OCI-LY1 (cell line): ENCODE measurements at regions not wholly inside any gene's neighbourhood (a gene's known extent, or its start where the extent isn't known, plus 50 kb on each side); places are given as distances from the start of the nearest gene placed in this dataset.
"Not testable (repeated sequence)": the region's sequence is repeated elsewhere in the genome, so short reads cannot be mapped to it uniquely, and the experiment has no call there.

Source experiments
- H2AFZ ChIP-seq: fragments of 200-600 bp; sonication (generic), shearing (Covaris generic); 2 replicates; pipeline ENCODE4 v1.6.0; 2014; ENCODE audit warnings: antibody characterized with exemption, mild to moderate bottlenecking, low read length
- H3F3A ChIP-seq: fragments of 200-600 bp; sonication (generic), shearing (Covaris generic); 2 replicates; pipeline ENCODE4 v1.6.0; 2014; ENCODE audit warnings: mild to moderate bottlenecking, antibody characterized with exemption, low read length, moderate library complexity; ENCODE audit not compliant: insufficient read depth
- H3K27ac ChIP-seq: fragments of 200-600 bp; sonication (generic); 2 replicates; pipeline ENCODE4 v1.5.1; 2014; ENCODE audit warnings: low read length, mixed run types, mild to moderate bottlenecking, low read depth; ENCODE audit not compliant: poor library complexity, severe bottlenecking
- H3K27me3 ChIP-seq: fragments of 200-600 bp; sonication (generic); 2 replicates; pipeline ENCODE4 v1.6.0; 2014; ENCODE audit warnings: antibody characterized with exemption, mild to moderate bottlenecking, low read length, moderate library complexity; ENCODE audit not compliant: insufficient read depth
- H3K36me3 ChIP-seq: fragments of 200-600 bp; sonication (generic); 2 replicates; pipeline ENCODE4 v1.6.1; 2014; ENCODE audit warnings: mild to moderate bottlenecking, antibody characterized with exemption, low read length, moderate library complexity, mixed read lengths; ENCODE audit not compliant: insufficient read depth
- H3K4me1 ChIP-seq: fragments of 200-600 bp; sonication (generic); 2 replicates; pipeline ENCODE4 v1.5.1; 2014; ENCODE audit warnings: mild to moderate bottlenecking, low read length, moderate library complexity; ENCODE audit not compliant: insufficient read depth, severe bottlenecking
- H3K4me2 ChIP-seq: fragments of 200-600 bp; sonication (generic), shearing (Covaris generic); 2 replicates; pipeline ENCODE4 v1.6.1; 2014; ENCODE audit warnings: low read length
- H3K4me3 ChIP-seq: fragments of 200-600 bp; sonication (generic); 2 replicates; pipeline ENCODE4 v1.5.1; 2014; ENCODE audit warnings: low read length, low read depth, mild to moderate bottlenecking, mixed read lengths; ENCODE audit not compliant: poor library complexity, severe bottlenecking
- H3K79me2 ChIP-seq: fragments of 200-600 bp; shearing (Covaris generic); 2 replicates; pipeline ENCODE4 v1.6.1; 2016; ENCODE audit warnings: mixed run types, low read length, mixed read lengths; ENCODE audit not compliant: insufficient read depth
- H3K9ac ChIP-seq: fragments of 200-600 bp; sonication (generic), shearing (Covaris generic); 2 replicates; pipeline ENCODE4 v1.6.1; 2014; ENCODE audit warnings: mild to moderate bottlenecking, low read length, mixed read lengths
- H3K9me2 ChIP-seq: fragments of 200-600 bp; sonication (generic), shearing (Covaris generic); 2 replicates; pipeline ENCODE4 v1.6.1; 2014; ENCODE audit warnings: low read depth, mild to moderate bottlenecking, low read length, mixed read lengths
- H3K9me3 ChIP-seq: fragments of 200-600 bp; shearing (Covaris generic); 2 replicates; pipeline ENCODE4 v1.6.1; 2014; ENCODE audit warnings: low read length, mixed read lengths
- H4K20me1 ChIP-seq: fragments of 200-600 bp; sonication (generic), shearing (Covaris generic); 2 replicates; pipeline ENCODE4 v1.6.0; 2016; ENCODE audit warnings: mild to moderate bottlenecking, low read length; ENCODE audit not compliant: insufficient read depth
- EZH2 ChIP-seq: fragments of 200-600 bp; sonication (generic), shearing (Covaris generic); IDR thresholded peaks from 2 replicates; pipeline ENCODE4 v1.8.0; 2017; ENCODE audit warnings: borderline replicate concordance, mixed run types, mild to moderate bottlenecking, antibody characterized with exemption, low read length, moderate library complexity, mixed read lengths
- TF ChIP-seq, protein P1 (sequence below): fragments of 200-600 bp; sonication (generic), shearing (Covaris generic); IDR thresholded peaks from 2 replicates; pipeline ENCODE4 v1.5.1; 2017; ENCODE audit warnings: mild to moderate bottlenecking, antibody characterized with exemption, low read length, moderate library complexity, mixed read lengths

DNA sequence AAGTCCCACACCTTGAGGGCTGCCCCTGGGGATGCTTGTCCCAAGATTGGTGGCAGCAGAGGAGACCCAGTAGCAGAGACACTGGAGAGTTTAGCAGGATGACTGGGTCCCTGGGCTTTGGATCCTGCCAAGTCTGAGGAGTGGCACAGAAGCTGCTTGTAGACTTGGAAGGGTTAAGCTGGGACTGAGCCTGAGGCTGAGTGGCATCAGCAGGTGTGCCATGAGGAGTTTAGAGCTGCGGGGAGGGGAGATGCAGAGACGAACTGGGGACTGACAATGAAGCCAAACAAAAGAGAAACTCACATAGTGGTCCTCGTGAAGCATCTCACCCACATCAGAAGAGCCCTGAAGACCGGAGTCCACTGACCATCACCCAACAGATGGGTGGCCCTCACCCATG, 329.7 kb upstream of the KLHL29 start:
- Histone ChIP-seq H3K79me2 (no peaks in the 10 kb centered on the region), H3F3A (no peaks in the 10 kb centered on the region), H3K4me3 (no peak overlapping the region), H3K9ac (no peak overlapping the region), H3K27ac (no peak overlapping the region), H3K9me3 (no peaks in the 10 kb centered on the region), H3K36me3 (no peaks in the 10 kb centered on the region), H2AFZ (no peak overlapping the region), H3K4me1 (no peaks in the 10 kb centered on the region), H3K4me2 (no peak overlapping the region), H4K20me1 (no peaks in the 10 kb centered on the region), H3K27me3 (0 out of 2 replicates have a peak, but pooled peaks cover 3% of the 10 kb centered on the region), H3K9me2 (no peaks in the 10 kb centered on the region)
- TF ChIP-seq EZH2 = no peak
- TF ChIP-seq, protein P1, sequence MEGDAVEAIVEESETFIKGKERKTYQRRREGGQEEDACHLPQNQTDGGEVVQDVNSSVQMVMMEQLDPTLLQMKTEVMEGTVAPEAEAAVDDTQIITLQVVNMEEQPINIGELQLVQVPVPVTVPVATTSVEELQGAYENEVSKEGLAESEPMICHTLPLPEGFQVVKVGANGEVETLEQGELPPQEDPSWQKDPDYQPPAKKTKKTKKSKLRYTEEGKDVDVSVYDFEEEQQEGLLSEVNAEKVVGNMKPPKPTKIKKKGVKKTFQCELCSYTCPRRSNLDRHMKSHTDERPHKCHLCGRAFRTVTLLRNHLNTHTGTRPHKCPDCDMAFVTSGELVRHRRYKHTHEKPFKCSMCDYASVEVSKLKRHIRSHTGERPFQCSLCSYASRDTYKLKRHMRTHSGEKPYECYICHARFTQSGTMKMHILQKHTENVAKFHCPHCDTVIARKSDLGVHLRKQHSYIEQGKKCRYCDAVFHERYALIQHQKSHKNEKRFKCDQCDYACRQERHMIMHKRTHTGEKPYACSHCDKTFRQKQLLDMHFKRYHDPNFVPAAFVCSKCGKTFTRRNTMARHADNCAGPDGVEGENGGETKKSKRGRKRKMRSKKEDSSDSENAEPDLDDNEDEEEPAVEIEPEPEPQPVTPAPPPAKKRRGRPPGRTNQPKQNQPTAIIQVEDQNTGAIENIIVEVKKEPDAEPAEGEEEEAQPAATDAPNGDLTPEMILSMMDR = no peak

DNA sequence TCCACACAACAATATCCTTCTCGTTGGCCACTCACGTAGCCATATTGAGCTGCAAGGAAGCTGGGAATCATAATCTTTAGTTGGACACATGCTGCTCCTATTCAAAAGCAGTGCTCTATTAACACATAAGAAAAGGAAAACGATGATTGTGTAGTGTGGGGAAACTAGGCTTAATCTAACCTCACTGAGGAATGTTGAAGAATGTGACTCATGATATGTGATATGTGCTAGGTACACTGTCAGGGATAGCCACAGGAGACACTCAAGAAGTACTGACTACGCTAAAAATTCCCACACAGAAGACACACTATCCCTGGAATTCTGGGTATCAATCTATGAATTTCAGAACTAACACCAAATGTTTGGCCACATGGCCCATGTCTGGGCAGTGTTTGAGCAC, 328.1 kb upstream of the KLHL29 start:
- H3K4me3 ChIP-seq, H3K9ac ChIP-seq, H3K27ac ChIP-seq, H3K36me3 ChIP-seq, H3K9me3 ChIP-seq, H3K9me2 ChIP-seq, H4K20me1 ChIP-seq, H3K4me1 ChIP-seq, H3K4me2 ChIP-seq, H3K79me2 ChIP-seq, H3K27me3 ChIP-seq, H2AFZ ChIP-seq, H3F3A ChIP-seq: not testable (repeated sequence)

DNA sequence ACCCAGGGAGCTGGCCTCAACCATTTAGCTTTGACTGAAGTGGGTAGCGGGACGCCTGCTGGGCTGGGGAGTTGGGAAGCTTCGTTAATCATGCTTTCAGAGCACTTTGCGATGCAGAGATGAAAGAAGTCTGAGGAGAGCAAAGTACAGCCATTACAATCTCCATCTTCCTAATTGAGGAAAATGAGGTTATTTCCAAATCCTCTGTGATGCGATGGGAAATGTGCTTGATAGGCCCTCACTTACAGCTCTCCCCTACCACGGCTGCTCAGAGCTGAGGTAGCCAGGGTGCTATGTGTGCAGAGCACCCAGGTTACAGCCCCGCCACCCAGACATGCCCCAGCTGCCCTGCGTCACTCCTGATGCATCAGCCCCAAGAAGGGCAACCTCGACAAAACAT, 326.5 kb upstream of the KLHL29 start:
- Histone ChIP-seq H3K9ac (no peak overlapping the region), H3K27me3 (0 out of 2 replicates have a peak, but pooled peaks cover 3% of the 10 kb centered on the region), H3K4me3 (no peak overlapping the region), H2AFZ (no peak overlapping the region), H3K4me1 (no peaks in the 10 kb centered on the region), H3K4me2 (no peak overlapping the region), H3K9me3 (no peaks in the 10 kb centered on the region), H4K20me1 (no peaks in the 10 kb centered on the region), H3K27ac (no peak overlapping the region), H3K79me2 (no peaks in the 10 kb centered on the region), H3K36me3 (no peaks in the 10 kb centered on the region), H3K9me2 (no peaks in the 10 kb centered on the region), H3F3A (no peaks in the 10 kb centered on the region)
- TF ChIP-seq, protein P1 = no peak
- no peak for TF ChIP-seq EZH2

DNA sequence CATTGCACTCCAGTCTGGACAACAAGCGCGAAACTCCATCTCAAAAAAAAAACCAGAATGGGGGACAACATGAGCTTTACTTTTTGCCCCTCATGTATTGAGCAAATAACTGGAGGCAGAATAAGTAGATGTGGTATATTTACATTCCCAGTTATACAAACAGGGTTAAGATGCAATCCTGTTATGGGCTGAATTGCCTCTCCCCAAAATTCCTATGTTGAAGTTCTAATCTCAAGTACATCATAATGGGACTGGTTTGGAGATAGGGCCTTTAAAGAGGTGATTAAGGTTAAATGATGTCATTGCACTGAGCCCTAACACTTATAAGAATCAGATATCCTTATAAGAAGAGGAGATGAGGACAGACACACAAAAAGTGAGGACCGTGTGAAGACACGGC, 319.8 kb upstream of the KLHL29 start:
- TF ChIP-seq EZH2 = no peak
- TF ChIP-seq, protein P1 = no peak
- Histone ChIP-seq H3K36me3 (no peaks in the 10 kb centered on the region), H3K4me3 (no peak overlapping the region)

More for the DNA sequence above, 319.8 kb upstream of the KLHL29 start:
- H3K27me3 ChIP-seq = no peaks in the 10 kb centered on the region
- no peaks in the 10 kb centered on the region for H3K9me3 ChIP-seq
- H3K9ac ChIP-seq = no peak overlapping the region
- H3K9me2 ChIP-seq = no peaks in the 10 kb centered on the region
- H3K79me2 ChIP-seq = no peaks in the 10 kb centered on the region
- H4K20me1 ChIP-seq = no peaks in the 10 kb centered on the region
- H3K27ac ChIP-seq = no peak overlapping the region
- no peak overlapping the region for H2AFZ ChIP-seq
- no peaks in the 10 kb centered on the region for H3F3A ChIP-seq
- H3K4me1 ChIP-seq = no peaks in the 10 kb centered on the region
- H3K4me2 ChIP-seq = no peak overlapping the region
